PC-9 (cell line): ENCODE measurements at regions not wholly inside any gene's neighbourhood (a gene's known extent, or its start where the extent isn't known, plus 50 kb on each side); places are given as distances from the start of the nearest gene placed in this dataset.

Source experiments
- BruUV-seq: library from RNA; stranded (reverse); fragments of 400-500 nt; replicated peaks from 2 replicates; lab custom pipeline; 2021; lab: Mats Ljungman, UMichigan
- CTCF ChIA-PET: fragments of 300-600 bp; sonication (Branson Sonifier 250); formaldehyde crosslinking; loops from one replicate; lab custom pipeline; 2022; ENCODE audit warnings: antibody characterized with exemption; lab: Charles Lee
- POLR2A ChIA-PET: fragments of 300-600 bp; sonication (Branson Sonifier 250); formaldehyde crosslinking; loops from one replicate; lab custom pipeline; 2022; ENCODE audit warnings: antibody characterized with exemption; ENCODE audit not compliant: unreplicated experiment; lab: Charles Lee
- DNase-seq, 2 experiments: peaks; one replicate each; pipeline versions ENCODE4 v3.0.0 to v3.0.0-alpha.2; 2015 to 2022; ENCODE audit warnings: mixed read lengths in 1 of 2
- H2AFZ ChIP-seq: fragments of 200-600 bp; sonication (generic); 2 replicates; pipeline ENCODE4 v1.8.1; 2017; ENCODE audit warnings: antibody characterized with exemption
- H3F3A ChIP-seq: fragments of 200-600 bp; sonication (generic); 2 replicates; pipeline ENCODE4 v1.8.1; 2017; ENCODE audit warnings: antibody characterized with exemption, mild to moderate bottlenecking, low read depth; ENCODE audit not compliant: insufficient read depth
- H3K27ac ChIP-seq: fragments of 200-600 bp; sonication (generic); 2 replicates; pipeline ENCODE4 v1.6.1; 2016; ENCODE audit warnings: mixed run types
- H3K27me3 ChIP-seq: fragments of 200-600 bp; sonication (generic); 2 replicates; pipeline ENCODE4 v1.6.1; 2016; ENCODE audit warnings: low read depth, mixed run types; ENCODE audit not compliant: insufficient read depth
- H3K36me3 ChIP-seq: fragments of 200-600 bp; sonication (generic); 2 replicates; pipeline ENCODE4 v1.6.1; 2016; ENCODE audit warnings: low read depth, mixed run types
- H3K4me1 ChIP-seq: fragments of 200-600 bp; sonication (generic); replicated peaks from 2 replicates; pipeline ENCODE4 v1.6.1; 2016; ENCODE audit warnings: mixed run types; ENCODE audit not compliant: insufficient read depth
- H3K4me2 ChIP-seq: fragments of 200-600 bp; sonication (generic); 2 replicates; pipeline ENCODE4 v1.6.1; 2017; ENCODE audit warnings: mixed run types
- H3K4me3 ChIP-seq: fragments of 200-600 bp; sonication (generic); 2 replicates; pipeline ENCODE4 v1.6.1; 2016; ENCODE audit warnings: mixed run types
- H3K79me2 ChIP-seq: fragments of 200-600 bp; sonication (generic); 2 replicates; pipeline ENCODE4 v1.6.1; 2017; ENCODE audit warnings: low read depth, mixed run types
- H3K9me2 ChIP-seq: fragments of 200-600 bp; sonication (generic); 2 replicates; pipeline ENCODE4 v1.8.1; 2017; ENCODE audit warnings: mild to moderate bottlenecking; ENCODE audit not compliant: insufficient read depth
- H3K9me3 ChIP-seq: fragments of 200-600 bp; sonication (generic); 2 replicates; pipeline ENCODE4 v1.8.1; 2016; ENCODE audit warnings: low read depth; ENCODE audit not compliant: insufficient read depth
- H4K20me1 ChIP-seq: fragments of 200-600 bp; sonication (generic); 2 replicates; pipeline ENCODE4 v1.8.1; 2017; ENCODE audit not compliant: insufficient read depth
- EZH2 ChIP-seq: fragments of 200-600 bp; sonication (generic); IDR thresholded peaks from 2 replicates; pipeline ENCODE4 v1.8.0; 2017; ENCODE audit warnings: antibody characterized with exemption, low read depth
- intact Hi-C: fragments of 100-400 bp; cut with micrococcal nuclease; formaldehyde crosslinking; loops from one replicate; pipeline ENCODE4 v1.10.0; 2022; ENCODE audit not compliant: unreplicated experiment
- TF ChIP-seq, protein P1 (sequence below): fragments of 200-600 bp; sonication (generic); conservative IDR thresholded peaks from 2 replicates; pipeline ENCODE4 v1.6.1; 2017; ENCODE audit warnings: mixed run types, antibody characterized with exemption, mild to moderate bottlenecking, moderate library complexity

DNA sequence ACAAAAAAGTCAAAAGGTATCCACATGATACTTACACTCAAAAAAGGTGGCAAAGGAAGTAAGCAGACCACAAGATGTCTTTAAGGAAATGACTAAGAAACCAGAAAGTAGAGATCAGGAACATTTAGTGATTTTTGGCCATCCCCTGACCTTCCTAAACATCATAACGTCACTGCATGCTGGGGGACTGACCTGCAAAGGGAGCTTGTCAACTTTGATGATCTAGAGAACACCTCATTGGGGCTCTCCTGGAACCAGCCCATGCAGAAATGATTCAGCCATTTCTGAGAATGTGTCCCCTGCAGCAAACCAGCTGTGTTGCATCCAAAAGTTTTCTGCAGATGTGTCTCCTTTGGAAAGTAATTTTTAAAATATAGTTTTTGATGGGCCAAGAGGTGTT lies 152.2 kb upstream of the RASSF8 start:
- POLR2A ChIA-PET: no interaction called here
- Histone ChIP-seq H3K4me1 (no peaks in the 10 kb centered on the region), H3K4me2 (no peak overlapping the region), H3K27ac (no peak overlapping the region), H3K79me2 (no peaks in the 10 kb centered on the region), H3K9me2 (no peaks in the 10 kb centered on the region), H3K9me3 (0 out of 2 replicates have a peak, but pooled peaks cover 3% of the 10 kb centered on the region), H2AFZ (no peak overlapping the region), H4K20me1 (no peaks in the 10 kb centered on the region), H3F3A (no peaks in the 10 kb centered on the region), H3K4me3 (no peak overlapping the region), H3K36me3 (no peaks in the 10 kb centered on the region), H3K27me3 (no peaks in the 10 kb centered on the region)
- intact Hi-C loops: no loop called here
- no TSS peak for BruUV-seq
- CTCF ChIA-PET: no interaction called here
- no peak for TF ChIP-seq EZH2
- TF ChIP-seq, protein P1, sequence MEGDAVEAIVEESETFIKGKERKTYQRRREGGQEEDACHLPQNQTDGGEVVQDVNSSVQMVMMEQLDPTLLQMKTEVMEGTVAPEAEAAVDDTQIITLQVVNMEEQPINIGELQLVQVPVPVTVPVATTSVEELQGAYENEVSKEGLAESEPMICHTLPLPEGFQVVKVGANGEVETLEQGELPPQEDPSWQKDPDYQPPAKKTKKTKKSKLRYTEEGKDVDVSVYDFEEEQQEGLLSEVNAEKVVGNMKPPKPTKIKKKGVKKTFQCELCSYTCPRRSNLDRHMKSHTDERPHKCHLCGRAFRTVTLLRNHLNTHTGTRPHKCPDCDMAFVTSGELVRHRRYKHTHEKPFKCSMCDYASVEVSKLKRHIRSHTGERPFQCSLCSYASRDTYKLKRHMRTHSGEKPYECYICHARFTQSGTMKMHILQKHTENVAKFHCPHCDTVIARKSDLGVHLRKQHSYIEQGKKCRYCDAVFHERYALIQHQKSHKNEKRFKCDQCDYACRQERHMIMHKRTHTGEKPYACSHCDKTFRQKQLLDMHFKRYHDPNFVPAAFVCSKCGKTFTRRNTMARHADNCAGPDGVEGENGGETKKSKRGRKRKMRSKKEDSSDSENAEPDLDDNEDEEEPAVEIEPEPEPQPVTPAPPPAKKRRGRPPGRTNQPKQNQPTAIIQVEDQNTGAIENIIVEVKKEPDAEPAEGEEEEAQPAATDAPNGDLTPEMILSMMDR: no peak
- no peak for DNase-seq

DNA sequence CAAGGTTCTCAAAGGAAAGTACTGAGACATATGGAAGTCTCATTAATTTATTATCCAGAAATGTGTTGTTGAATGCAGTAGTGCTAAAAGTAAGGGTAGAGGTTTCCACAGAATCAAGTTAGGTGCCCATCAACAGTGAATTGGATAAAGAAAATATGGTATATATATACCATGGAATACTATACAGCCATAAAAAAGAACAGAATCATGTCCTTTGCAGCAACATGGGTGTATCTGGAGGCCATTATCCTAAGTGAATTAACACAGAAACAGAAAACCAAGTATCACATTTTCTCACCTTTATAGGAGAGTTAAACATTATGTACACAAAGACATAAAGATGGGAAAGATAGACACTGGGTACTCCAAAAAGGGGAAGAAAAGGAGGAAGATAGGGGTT lies 149.9 kb upstream of the RASSF8 start:
- intact Hi-C loops: no loop called here
- ChIA-PET CTCF (no interaction called here), POLR2A (no interaction called here)
- H3K4me1 ChIP-seq: no peaks in the 10 kb centered on the region
- no peak overlapping the region for H2AFZ ChIP-seq
- no peak for DNase-seq
- H3K4me2 ChIP-seq: no peak overlapping the region
- no peaks in the 10 kb centered on the region for H3K27me3 ChIP-seq
- H3K79me2 ChIP-seq: no peaks in the 10 kb centered on the region
- no peaks in the 10 kb centered on the region for H3K36me3 ChIP-seq
- BruUV-seq: no TSS peak
- no peak for TF ChIP-seq EZH2
- TF ChIP-seq, protein P1: no peak
- H4K20me1 ChIP-seq: no peaks in the 10 kb centered on the region
- no peak overlapping the region for H3K4me3 ChIP-seq
- no peaks in the 10 kb centered on the region for H3F3A ChIP-seq
- H3K9me2 ChIP-seq: no peaks in the 10 kb centered on the region
- H3K9me3 ChIP-seq: 0 out of 2 replicates have a peak, but pooled peaks cover 3% of the 10 kb centered on the region
- H3K27ac ChIP-seq: no peak overlapping the region

DNA sequence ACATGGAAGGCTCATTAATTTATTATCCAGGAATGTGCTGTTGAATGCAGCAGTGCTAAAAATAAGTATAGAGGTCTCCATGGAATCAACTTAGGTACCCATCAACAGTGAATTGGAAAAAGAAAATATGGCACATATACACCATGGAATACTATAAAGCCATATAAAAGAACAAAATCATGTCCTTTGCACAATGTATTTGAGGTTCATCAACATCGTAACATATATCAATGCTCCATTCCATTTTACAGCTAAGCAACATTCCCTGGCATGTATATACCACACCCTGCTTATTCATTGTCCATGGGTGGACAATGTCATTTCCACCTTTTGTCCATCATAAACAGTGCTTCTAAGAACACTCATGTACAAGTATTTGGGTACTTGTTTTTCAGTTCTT lies 147.8 kb upstream of the RASSF8 start:
- intact Hi-C loops: no loop called here
- H3K27me3 ChIP-seq: no peaks in the 10 kb centered on the region
- H3F3A ChIP-seq: no peaks in the 10 kb centered on the region
- no peaks in the 10 kb centered on the region for H3K4me1 ChIP-seq
- no peaks in the 10 kb centered on the region for H3K79me2 ChIP-seq
- ChIA-PET CTCF (interaction anchor here (0.7 kb wide), 1 partner anchor 248 kb away, joined by 4 read pairs; no protein-coding TSS in a partner anchor), POLR2A (no interaction called here)
- no peaks in the 10 kb centered on the region for H3K9me2 ChIP-seq
- no TSS peak for BruUV-seq
- H3K36me3 ChIP-seq: no peaks in the 10 kb centered on the region
- H3K27ac ChIP-seq: no peak overlapping the region
- no peak for TF ChIP-seq EZH2
- TF ChIP-seq, protein P1: no peak
- no peak overlapping the region for H2AFZ ChIP-seq
- no peak overlapping the region for H3K4me3 ChIP-seq
- no peak overlapping the region for H3K4me2 ChIP-seq
- H4K20me1 ChIP-seq: no peaks in the 10 kb centered on the region
- no peak for DNase-seq
- H3K9me3 ChIP-seq: 0 out of 2 replicates have a peak, but pooled peaks cover 3% of the 10 kb centered on the region
